H9 (cell line): ENCODE measurements at regions not wholly inside any gene's neighbourhood (a gene's known extent, or its start where the extent isn't known, plus 50 kb on each side); places are given as distances from the start of the nearest gene placed in this dataset.
"Not testable (repeated sequence)": the region's sequence is repeated elsewhere in the genome, so short reads cannot be mapped to it uniquely, and the experiment has no call there.

Experiments
- DNase-seq: peaks from one replicate; pipeline ENCODE4 v3.0.0-alpha.2; 2017
- H2AFZ ChIP-seq: one replicate; pipeline ENCODE4 v1.6.1; 2013; ENCODE audit warnings: mild to moderate bottlenecking, low read length, control low read depth, moderate library complexity
- H2AK5ac ChIP-seq: 2 replicates; pipeline ENCODE4 v1.6.1; 2013; ENCODE audit warnings: low read length, control low read depth, mixed read lengths; ENCODE audit not compliant: insufficient read length
- H2BK120ac ChIP-seq: one replicate; pipeline ENCODE4 v1.6.1; 2013; ENCODE audit warnings: low read depth, mild to moderate bottlenecking, low read length, control low read depth, inconsistent platforms; ENCODE audit not compliant: poor library complexity, severe bottlenecking
- H2BK12ac ChIP-seq: 2 replicates; pipeline ENCODE4 v1.6.1; 2013; ENCODE audit warnings: low read length, control low read depth, mixed read lengths, low read depth; ENCODE audit not compliant: insufficient read length
- H2BK15ac ChIP-seq: 2 replicates; pipeline ENCODE4 v1.6.1; 2013; ENCODE audit warnings: low read depth, low read length, control low read depth
- H2BK20ac ChIP-seq: one replicate; pipeline ENCODE4 v1.6.1; 2013; ENCODE audit warnings: low read depth, mild to moderate bottlenecking, low read length, control low read depth, inconsistent platforms; ENCODE audit not compliant: poor library complexity, severe bottlenecking
- H2BK5ac ChIP-seq: 2 replicates; pipeline ENCODE4 v1.6.1; 2013; ENCODE audit warnings: low read length, control low read depth, mixed read lengths; ENCODE audit not compliant: insufficient read length
- H3K14ac ChIP-seq: 2 replicates; pipeline ENCODE4 v1.6.1; 2013; ENCODE audit warnings: low read length, control low read depth; ENCODE audit not compliant: insufficient read depth
- H3K18ac ChIP-seq: 2 replicates; pipeline ENCODE4 v1.6.1; 2013; ENCODE audit warnings: low read depth, mild to moderate bottlenecking, mixed read lengths, low read length, control low read depth; ENCODE audit not compliant: insufficient read length
- H3K23ac ChIP-seq: 2 replicates; pipeline ENCODE4 v1.6.1; 2013; ENCODE audit warnings: low read length, control low read depth, mixed read lengths, low read depth; ENCODE audit not compliant: insufficient read length
- H3K23me2 ChIP-seq: 2 replicates; pipeline ENCODE4 v1.6.1; 2013; ENCODE audit warnings: low read depth, mild to moderate bottlenecking, mixed read lengths, low read length, control low read depth; ENCODE audit not compliant: insufficient read length, poor library complexity, severe bottlenecking
- H3K27ac ChIP-seq: 2 replicates; pipeline ENCODE4 v1.5.1; 2013; ENCODE audit warnings: low read length, control low read depth, mixed read lengths, low read depth; ENCODE audit not compliant: insufficient read length
- H3K27me3 ChIP-seq: 2 replicates; pipeline ENCODE4 v1.6.1; 2013; ENCODE audit warnings: low read length, control low read depth, inconsistent platforms; ENCODE audit not compliant: insufficient read depth
- H3K4ac ChIP-seq: 2 replicates; pipeline ENCODE4 v1.6.1; 2013; ENCODE audit warnings: low read depth, mild to moderate bottlenecking, control low read depth, inconsistent platforms, low read length, moderate library complexity
- H3K4me1 ChIP-seq: 2 replicates; pipeline ENCODE4 v1.6.1; 2013; ENCODE audit warnings: low read length, control low read depth, inconsistent platforms; ENCODE audit not compliant: insufficient read depth
- H3K4me2 ChIP-seq: 2 replicates; pipeline ENCODE4 v1.6.1; 2013; ENCODE audit warnings: low read length, control low read depth, mixed read lengths; ENCODE audit not compliant: insufficient read length, insufficient read depth
- H3K56ac ChIP-seq: 2 replicates; pipeline ENCODE4 v1.6.1; 2013; ENCODE audit warnings: low read depth, mild to moderate bottlenecking, mixed read lengths, low read length, control low read depth; ENCODE audit not compliant: insufficient read length
- H3K79me1 ChIP-seq: 2 replicates; pipeline ENCODE4 v1.6.1; 2013; ENCODE audit warnings: low read depth, mild to moderate bottlenecking, moderate library complexity, low read length, control low read depth, inconsistent platforms; ENCODE audit not compliant: insufficient read depth, poor library complexity, severe bottlenecking
- H3K79me2 ChIP-seq: 2 replicates; pipeline ENCODE4 v1.6.1; 2013; ENCODE audit warnings: low read length, control low read depth, inconsistent platforms; ENCODE audit not compliant: insufficient read depth
- H3K9ac ChIP-seq: 2 replicates; pipeline ENCODE4 v1.6.1; 2013; ENCODE audit warnings: low read length, control low read depth, mixed read lengths; ENCODE audit not compliant: insufficient read length; ENCODE audit errors: extremely low read depth
- H3K9me3 ChIP-seq: one replicate; pipeline ENCODE4 v1.6.1; 2013; ENCODE audit warnings: low read depth, low read length, inconsistent platforms; ENCODE audit not compliant: control insufficient read depth
- H3T11ph ChIP-seq: one replicate; pipeline ENCODE4 v1.6.1; 2013; ENCODE audit warnings: mild to moderate bottlenecking, low read length, control low read depth, inconsistent platforms
- H4K20me1 ChIP-seq: one replicate; pipeline ENCODE4 v1.6.1; 2013; ENCODE audit not compliant: control insufficient read depth, insufficient read length, insufficient read depth
- H4K5ac ChIP-seq: 2 replicates; pipeline ENCODE4 v1.6.1; 2013; ENCODE audit warnings: low read depth, mild to moderate bottlenecking, mixed read lengths, low read length, control low read depth; ENCODE audit not compliant: insufficient read length
- H4K8ac ChIP-seq: replicated peaks from 2 replicates; pipeline ENCODE4 v1.6.1; 2013; ENCODE audit warnings: low read length, control low read depth, mixed read lengths, low read depth; ENCODE audit not compliant: insufficient read length
- H4K91ac ChIP-seq: 2 replicates; pipeline ENCODE4 v1.6.1; 2013; ENCODE audit warnings: low read depth, mild to moderate bottlenecking, moderate library complexity, mixed read lengths, low read length, control low read depth; ENCODE audit not compliant: insufficient read length
- H3K27ac Mint-ChIP-seq, 3 experiments: 2 replicates in 2 of 3; 3 replicates in 1 of 3; pipeline ENCODE4 v1.8.0; 2020 to 2021; ENCODE audit warnings: mixed read lengths in 3 of 3, mild to moderate bottlenecking in 1 of 3, moderate library complexity in 1 of 3
- H3K27me3 Mint-ChIP-seq: 2 replicates; pipeline ENCODE4 v1.8.0; 2021; ENCODE audit warnings: low read depth, mild to moderate bottlenecking, moderate library complexity, mixed read lengths
- H3K36me3 Mint-ChIP-seq, 3 experiments: 2 replicates in 2 of 3; 3 replicates in 1 of 3; pipeline ENCODE4 v1.8.0; 2020 to 2021; ENCODE audit warnings: low read depth in 3 of 3, mixed read lengths in 3 of 3; ENCODE audit not compliant: insufficient read depth in 1 of 3
- H3K4me1 Mint-ChIP-seq, 2 experiments: 2 replicates each; pipeline ENCODE4 v1.8.0; 2020; ENCODE audit warnings: mixed read lengths in 2 of 2
- H3K4me3 Mint-ChIP-seq, 2 experiments: 2 replicates in 1 of 2; 3 replicates in 1 of 2; pipeline ENCODE4 v1.8.0; 2020 to 2021; ENCODE audit warnings: mild to moderate bottlenecking in 2 of 2, mixed read lengths in 2 of 2, moderate library complexity in 1 of 2
- H3K9me3 Mint-ChIP-seq, 2 experiments: 2 replicates in 1 of 2; 3 replicates in 1 of 2; pipeline ENCODE4 v1.8.0; 2020; ENCODE audit warnings: mild to moderate bottlenecking in 2 of 2, mixed read lengths in 2 of 2, moderate library complexity in 1 of 2
- WGBS: extraction: QIAGEN DNeasy Blood & Tissue Kit; methylation state at CpG from one replicate; pipeline ENCODE4 v1.1.7; 2013; ENCODE audit warnings: missing lambda C conversion rate, low lambda C conversion rate, mixed read lengths; ENCODE audit not compliant: insufficient read length; ENCODE audit errors: extremely low coverage; 5-methylcytosine and 5-hydroxymethylcytosine counted together
- TF ChIP-seq, protein P1 (sequence below): fragments of 200-600 bp; sonication (generic); conservative IDR thresholded peaks from 3 replicates; pipeline ENCODE4 v1.8.0; 2021; ENCODE audit warnings: antibody characterized with exemption, mild to moderate bottlenecking

DNA sequence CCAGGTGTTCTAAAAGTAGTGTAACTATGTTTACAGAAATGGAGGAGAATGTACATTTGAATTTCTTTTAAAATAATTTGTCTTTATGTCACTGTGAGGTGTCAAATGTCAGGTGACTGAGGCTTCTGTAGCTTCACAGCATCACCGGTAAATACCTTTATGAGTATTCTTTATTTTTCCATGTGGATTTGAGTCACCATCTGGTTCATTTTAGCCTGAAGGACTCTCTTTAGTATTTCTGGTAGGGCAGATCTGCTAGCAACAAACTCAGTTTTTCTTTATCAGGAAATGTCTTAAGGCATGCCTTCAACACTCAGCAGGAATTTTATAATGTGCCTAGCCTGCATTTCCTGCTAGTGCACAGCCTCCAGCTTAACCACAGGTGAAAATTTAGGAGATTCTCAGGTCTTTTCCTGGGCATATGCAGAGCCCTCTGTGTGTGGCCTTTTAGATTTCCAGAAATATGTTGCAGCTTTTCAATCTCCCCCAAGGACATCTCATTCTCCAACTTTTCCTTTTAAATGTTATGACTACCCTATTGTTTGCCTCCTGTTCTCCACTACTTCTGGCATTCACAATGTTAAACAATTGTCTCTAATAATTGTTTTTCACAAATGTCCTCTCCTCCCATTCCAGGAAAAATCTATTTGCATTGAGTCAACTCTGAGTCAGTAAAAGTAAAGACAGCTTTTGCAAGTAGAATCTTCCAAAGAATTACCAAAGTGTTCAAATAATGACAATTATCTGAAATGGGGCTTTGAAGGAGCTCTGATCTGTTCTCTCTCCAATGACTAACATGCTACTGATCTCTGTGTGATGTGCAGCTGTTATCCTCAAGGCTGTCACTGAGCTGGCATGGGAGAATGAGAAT lies 239.4 kb upstream of the CPHXL start:
- Histone ChIP-seq H3K27ac (no peak overlapping the region), H3T11ph (no peak overlapping the region), H4K5ac (no peak overlapping the region), H3K79me1 (no peaks in the 10 kb centered on the region), H2AFZ (no peak overlapping the region), H2BK15ac (no peak overlapping the region), H3K56ac (no peak overlapping the region), H2BK120ac (no peak overlapping the region), H4K20me1 (no peaks in the 10 kb centered on the region), H3K14ac (no peak overlapping the region), H3K9ac (no peak overlapping the region), H2BK5ac (no peak overlapping the region), H4K8ac (no peak overlapping the region), H3K79me2 (no peaks in the 10 kb centered on the region), H3K18ac (no peak overlapping the region), H3K23ac (no peak overlapping the region), H3K27me3 (no peaks in the 10 kb centered on the region), H3K4ac (no peak overlapping the region), H3K9me3 (no peaks in the 10 kb centered on the region), H2AK5ac (no peak overlapping the region), H3K4me1 (no peaks in the 10 kb centered on the region), H3K4me2 (no peak overlapping the region), H2BK20ac (no peak overlapping the region), H2BK12ac (no peak overlapping the region), H3K23me2 (no peaks in the 10 kb centered on the region), H4K91ac (no peak overlapping the region)
- Mint-ChIP-seq H3K27me3 (peaks cover 32% of the 10 kb centered on the region), H3K4me3 (no peak overlapping the region), H3K9me3 (no peaks in the 10 kb centered on the region), H3K36me3 (no peaks in the 10 kb centered on the region), H3K27ac (no peak overlapping the region), H3K4me1 (peaks cover 0 to 3% of the 10 kb centered on the region in 2 experiments; a peak in 1 of 4 replicates)
- TF ChIP-seq, protein P1, sequence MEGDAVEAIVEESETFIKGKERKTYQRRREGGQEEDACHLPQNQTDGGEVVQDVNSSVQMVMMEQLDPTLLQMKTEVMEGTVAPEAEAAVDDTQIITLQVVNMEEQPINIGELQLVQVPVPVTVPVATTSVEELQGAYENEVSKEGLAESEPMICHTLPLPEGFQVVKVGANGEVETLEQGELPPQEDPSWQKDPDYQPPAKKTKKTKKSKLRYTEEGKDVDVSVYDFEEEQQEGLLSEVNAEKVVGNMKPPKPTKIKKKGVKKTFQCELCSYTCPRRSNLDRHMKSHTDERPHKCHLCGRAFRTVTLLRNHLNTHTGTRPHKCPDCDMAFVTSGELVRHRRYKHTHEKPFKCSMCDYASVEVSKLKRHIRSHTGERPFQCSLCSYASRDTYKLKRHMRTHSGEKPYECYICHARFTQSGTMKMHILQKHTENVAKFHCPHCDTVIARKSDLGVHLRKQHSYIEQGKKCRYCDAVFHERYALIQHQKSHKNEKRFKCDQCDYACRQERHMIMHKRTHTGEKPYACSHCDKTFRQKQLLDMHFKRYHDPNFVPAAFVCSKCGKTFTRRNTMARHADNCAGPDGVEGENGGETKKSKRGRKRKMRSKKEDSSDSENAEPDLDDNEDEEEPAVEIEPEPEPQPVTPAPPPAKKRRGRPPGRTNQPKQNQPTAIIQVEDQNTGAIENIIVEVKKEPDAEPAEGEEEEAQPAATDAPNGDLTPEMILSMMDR = no peak
- DNase-seq = no peak
- no CpG with 5 or more reads among the region's 1 CpG for WGBS

DNA sequence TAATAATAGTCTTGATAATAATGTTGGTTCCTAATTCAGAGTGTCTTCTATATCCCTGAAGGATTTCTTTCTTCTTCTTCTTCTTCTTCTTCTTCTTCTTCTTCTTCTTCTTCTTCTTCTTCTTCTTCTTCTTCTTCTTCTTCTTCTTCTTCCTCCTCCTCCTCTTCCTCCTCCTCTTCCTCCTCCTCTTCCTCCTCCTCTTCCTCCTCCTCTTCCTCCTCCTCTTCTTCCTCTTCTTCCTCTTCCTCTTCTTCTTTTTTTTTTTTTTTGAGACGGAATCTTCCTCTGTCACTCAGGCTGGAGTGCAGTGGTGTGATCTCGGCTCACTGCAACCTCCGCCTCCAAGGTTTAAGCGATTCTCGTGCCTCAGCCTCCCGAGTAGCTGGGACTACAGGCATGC lies 242.8 kb upstream of the CPHXL start:
- not testable (repeated sequence) for H3K4ac ChIP-seq, H3K18ac ChIP-seq, H3K9ac ChIP-seq, H3K56ac ChIP-seq, H3K27ac Mint-ChIP-seq, H3K4me1 Mint-ChIP-seq, H3T11ph ChIP-seq, H2BK120ac ChIP-seq, H4K5ac ChIP-seq, H3K9me3 ChIP-seq, H3K27me3 ChIP-seq, H3K4me1 ChIP-seq, H3K27ac ChIP-seq, DNase-seq, H2BK20ac ChIP-seq, H2AK5ac ChIP-seq, H4K8ac ChIP-seq, H3K4me3 Mint-ChIP-seq, H3K14ac ChIP-seq, H4K91ac ChIP-seq, H3K9me3 Mint-ChIP-seq, H2BK5ac ChIP-seq, H3K36me3 Mint-ChIP-seq, H3K23me2 ChIP-seq, H2BK15ac ChIP-seq, H2BK12ac ChIP-seq, H3K4me2 ChIP-seq, H3K79me2 ChIP-seq, H4K20me1 ChIP-seq, H2AFZ ChIP-seq, H3K23ac ChIP-seq, H3K79me1 ChIP-seq
- no CpG with 5 or more reads among the region's 6 CpGs for WGBS
- peaks cover 49% of the 10 kb centered on the region for H3K27me3 Mint-ChIP-seq
